RKO (cell line): ENCODE measurements at regions not wholly inside any gene's neighbourhood (a gene's known extent, or its start where the extent isn't known, plus 50 kb on each side); places are given as distances from the start of the nearest gene placed in this dataset.
"Not testable (repeated sequence)": the region's sequence is repeated elsewhere in the genome, so short reads cannot be mapped to it uniquely, and the experiment has no call there.

Experiments used
- DNase-seq: peaks from one replicate; pipeline ENCODE4 v3.0.0-alpha.2; 2016; ENCODE audit warnings: low spot score

DNA sequence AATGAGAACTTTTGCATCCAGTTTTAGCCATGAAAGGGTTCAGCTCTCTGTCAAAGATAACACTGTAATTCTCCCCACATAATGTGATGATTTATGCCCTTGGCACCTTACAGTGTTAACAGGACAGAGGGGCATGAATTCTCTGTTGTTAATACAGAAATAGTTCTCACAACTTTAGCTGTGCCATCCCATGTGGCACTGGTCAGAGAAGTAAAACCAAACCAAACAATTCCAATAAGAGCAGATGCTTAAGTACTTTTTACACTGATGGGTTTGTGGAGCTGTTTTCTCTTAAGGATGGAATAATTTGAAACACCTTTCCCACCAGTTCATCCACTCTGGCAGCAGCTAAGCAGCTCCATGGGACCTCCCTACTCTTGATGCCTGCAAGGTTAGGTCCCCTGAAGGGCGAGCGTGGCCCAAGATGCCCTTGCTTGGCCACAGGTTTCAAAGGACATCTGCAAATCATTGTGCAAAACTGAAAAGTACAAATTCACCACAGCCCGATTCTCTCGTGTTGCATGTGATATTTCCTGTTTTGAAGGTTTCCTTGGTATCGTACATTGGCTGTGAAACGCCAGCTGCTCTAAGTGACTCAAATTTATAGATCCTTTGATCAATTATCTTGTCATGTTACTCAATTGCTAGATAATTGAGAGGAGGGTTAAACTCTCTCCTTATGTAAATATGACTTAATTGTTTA, 82.5 kb upstream of the CREB5 start:
- DNase-seq = no peak

- DNase-seq = no peak
Observed at GRCh38 chr7:28330384-28331070, 81.8 kb upstream of the CREB5 start.

GRCh38 chr7:28332046-28332445, 80.3 kb upstream of the CREB5 start:
- no peak for DNase-seq

DNA sequence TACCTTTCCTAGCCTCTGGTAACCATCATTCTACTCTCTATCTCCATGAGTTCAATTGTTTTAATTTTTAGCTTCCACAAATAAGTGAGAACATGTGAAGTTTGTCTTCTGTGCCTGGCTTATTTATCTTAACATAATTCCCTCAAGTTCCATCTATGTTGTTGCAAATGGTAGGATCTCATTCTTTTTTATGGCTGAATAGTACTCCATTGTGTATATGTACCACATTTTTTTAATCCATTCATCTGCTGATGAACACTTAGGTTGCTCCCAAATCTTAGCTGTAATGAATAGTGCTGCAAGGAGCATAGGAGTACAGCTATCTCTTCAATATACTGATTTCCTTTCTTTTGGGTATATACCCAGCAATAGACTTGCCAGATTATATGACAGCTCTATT, 78.8 kb upstream of the CREB5 start:
- DNase-seq = not testable (repeated sequence)

DNA sequence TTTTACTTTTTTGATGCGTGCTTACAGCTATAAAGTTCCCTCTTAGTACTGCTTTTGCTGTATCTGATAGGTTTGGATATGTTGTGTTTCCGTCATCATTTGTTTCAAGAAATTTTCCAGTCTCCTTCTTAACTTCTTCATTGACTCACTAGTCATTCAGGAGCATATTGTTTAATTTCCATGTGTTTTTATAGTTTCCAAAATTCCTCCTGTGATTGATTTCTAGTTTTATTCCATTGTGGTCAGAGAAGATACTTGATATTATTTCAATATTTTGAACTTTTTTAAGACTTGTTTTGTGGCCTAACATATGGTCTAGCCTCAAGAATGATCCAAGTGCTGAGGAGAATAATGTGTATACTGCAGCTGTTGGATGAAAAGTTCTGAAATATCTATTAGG, 75.5 kb upstream of the CREB5 start:
- DNase-seq = no peak

DNA sequence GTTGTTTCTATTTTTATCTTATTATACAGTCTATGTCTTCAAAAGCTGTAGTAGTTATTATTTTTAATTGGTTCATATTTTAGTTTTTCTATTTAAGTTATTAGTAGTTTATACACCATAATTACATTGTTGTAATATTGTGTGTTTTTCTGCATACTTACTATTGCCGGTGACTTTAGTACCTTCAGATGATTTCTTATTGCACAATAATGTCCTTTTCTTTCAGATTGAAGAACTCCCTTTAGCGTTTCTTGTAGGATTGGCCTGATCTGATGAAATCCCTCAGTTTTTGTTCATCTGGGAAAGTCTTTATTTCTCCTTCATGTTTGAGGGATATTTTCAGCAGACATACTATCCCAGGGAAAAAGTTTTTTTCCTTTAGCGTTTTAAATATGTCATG, 74.3 kb upstream of the CREB5 start:
- DNase-seq = no peak

GRCh38 chr7:28343462-28343861, 68.9 kb upstream of the CREB5 start:
- no peak for DNase-seq

DNA sequence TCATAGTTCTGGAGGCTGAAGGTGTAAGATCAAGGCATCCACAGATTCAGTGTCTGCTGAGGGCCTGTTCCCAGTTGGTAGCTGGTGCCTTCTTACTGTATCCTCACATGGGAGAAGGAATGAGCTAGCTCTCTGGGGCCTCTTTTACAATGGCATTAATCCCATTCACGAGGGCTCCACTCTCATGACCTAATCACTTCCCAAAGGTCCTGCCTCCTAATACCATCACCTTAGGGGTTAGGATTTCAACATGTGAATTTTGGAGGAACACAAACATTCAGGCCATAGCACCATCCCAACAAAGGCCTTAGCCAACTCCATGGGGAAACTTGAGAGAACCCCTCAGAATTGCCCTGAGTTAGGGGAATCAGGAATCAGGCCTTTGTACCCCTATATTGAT, 66.1 kb upstream of the CREB5 start:
- DNase-seq = no peak

DNA sequence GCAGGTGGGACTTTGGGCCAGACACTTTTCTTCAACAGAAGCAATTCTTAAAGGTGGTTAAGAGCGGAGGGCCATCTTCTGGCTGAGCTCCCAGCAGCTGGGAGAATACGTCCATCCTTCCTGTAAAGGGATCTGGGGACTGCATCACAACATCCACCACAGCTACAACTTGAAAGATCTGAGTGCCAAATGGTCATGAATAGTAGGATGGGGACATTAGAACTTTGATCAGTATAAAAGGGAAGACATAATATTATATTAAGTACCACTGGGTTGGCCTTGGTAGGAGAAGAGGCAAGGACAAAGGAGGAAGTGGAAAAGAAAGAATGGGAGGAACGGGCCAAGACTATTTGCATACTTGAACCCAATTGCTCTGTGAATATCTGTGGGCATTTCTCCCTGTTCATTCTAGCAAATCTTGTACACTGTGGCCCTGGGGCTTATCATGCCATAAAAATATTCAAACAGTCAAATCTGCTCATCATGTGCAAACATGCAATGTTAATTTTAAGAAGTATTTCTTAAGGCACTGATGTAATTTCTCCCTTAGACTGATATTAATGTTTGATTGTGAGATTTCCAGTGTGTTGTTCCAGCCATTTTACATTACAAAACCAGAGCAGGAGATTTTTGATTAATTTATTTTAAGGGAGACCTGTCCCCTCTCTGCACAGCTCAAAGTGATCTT, 65.5 kb upstream of the CREB5 start:
- no peak for DNase-seq

- no peak for DNase-seq
Observed at GRCh38 chr7:28347475-28348318, 64.6 kb upstream of the CREB5 start.

DNA sequence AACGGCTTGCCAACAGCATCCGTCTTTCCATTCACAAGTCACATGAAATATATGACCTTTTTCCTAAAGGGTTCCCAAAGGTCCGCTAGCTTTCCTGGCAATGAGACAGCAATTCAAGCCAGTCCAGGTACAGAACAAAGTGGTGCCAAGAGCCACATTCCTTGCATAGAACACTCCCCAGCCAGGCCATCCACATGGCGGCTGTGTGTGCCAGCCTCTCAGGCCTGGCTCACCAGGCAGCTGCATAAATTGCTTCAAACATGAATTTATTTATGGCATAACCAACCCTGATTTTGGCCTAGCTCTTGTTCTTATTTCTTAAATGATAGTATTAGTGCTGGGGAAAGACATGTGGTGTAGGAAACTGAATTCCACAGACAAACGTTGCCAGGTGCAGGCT, 63.7 kb upstream of the CREB5 start:
- no peak for DNase-seq

- DNase-seq = no peak
Observed at GRCh38 chr7:28349637-28350036, 62.7 kb upstream of the CREB5 start.

GRCh38 chr7:28350662-28351061, 61.7 kb upstream of the CREB5 start:
- no peak for DNase-seq

- DNase-seq = no peak
Observed at GRCh38 chr7:28351450-28351849, 60.9 kb upstream of the CREB5 start.

DNA sequence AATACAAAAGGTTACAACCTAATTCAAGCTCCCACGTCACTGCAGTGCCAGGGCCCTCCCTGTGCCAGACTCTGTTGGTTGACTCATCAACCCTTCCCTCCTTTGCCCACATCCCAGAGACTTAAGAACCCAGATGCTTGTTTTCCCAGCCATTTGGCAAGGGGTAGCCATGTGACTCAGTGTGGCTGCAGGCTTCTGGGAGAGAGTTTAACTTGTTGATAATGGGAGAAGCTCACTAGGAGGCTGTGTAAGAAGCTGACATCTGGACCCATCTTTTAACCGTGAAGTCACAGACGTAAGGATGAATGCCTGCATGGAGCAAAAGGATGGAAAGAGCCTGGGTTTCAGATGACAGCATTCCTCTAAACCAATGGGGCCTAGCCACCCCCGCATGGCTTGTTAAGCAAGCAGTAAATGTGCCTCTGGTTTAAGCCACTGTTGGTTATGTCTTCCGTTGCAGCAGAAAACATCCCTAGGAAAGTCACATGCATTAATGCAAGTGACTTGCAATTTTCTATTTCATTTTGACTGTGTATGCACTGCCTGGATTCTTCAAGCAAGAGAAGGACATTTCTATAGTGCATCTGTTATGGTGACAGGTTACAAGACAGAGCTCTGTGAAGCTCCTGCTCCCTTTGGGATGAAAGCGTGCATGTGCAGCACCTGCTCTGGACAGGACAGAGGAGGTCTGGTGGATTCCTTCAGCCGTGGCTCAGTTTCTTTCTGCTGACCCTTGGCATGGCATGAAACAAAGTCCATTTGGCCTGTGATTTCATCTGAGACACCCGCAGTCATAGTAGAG, 57.5 kb upstream of the CREB5 start:
- peak; percentile 15 for DNase-seq

DNA sequence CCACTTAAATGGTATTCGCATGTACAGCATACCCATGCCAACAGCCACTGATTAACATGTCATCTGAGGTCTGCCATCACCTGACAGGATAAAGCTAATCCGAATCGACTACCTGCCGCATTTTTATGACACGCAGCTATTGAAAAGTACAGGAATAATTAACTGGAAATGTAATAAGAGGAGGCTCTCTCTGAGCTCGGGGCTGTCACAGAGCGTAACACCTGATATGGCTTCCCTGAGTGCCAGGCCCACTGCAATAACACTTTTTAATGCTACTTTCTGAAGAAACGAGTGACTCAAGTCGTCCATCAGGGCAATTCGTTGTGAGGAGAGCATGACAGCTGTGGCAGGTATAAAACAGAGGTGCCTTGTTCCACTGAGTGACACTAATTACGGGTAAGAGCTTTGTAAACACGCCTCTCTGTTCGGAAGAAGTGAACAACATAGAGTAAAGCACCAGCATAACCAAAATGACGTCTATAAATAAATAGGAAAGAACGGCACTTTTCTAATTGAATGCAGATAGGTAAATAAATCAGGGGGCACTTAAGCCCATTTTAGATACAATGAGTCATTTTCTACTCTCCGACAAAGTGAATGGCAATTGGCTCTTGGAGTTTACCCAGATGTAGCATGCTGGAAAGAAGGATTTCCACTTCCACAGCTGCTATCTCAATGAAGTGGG, 56.5 kb upstream of the CREB5 start:
- DNase-seq = no peak

DNA sequence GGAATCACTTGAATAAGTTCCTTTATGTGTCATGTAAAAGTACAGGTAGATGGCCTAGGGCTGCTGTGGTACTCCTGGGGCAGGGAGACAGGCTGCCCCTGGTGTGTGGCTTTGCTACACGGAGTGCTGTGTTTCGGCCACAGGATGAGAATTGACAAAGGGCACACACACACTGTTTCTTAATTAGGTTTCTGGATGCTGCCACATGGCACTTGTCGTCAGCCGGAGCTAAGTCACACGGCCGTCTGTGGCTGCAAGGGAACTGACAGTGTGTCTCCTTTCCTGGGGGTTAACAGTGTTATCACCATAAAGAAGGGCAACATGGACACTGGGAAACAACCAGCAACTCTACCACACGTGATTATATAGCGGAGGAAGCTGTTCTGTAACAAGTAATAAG, 55.7 kb upstream of the CREB5 start:
- DNase-seq = no peak

DNA sequence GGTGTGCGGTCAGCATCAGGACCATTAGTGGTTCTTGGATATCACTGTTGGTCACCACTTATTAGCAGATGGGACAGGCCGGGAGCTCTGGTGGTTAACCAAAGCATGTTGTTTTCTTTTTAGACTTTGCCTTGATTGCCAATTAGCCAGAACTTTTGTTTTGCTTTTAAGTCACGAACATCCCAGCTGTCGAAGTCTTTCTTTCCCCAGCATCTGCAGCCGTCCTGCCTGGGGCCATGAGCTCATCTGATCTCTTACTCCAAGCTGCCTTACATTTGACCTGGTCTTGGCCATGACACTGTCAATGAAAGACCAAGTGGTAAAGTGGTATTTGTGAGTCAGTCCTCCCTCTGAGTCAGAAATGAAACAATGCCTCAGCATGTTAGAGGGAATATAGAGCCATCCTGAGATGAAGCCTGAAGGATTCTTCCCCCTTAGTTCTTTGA, 53.9 kb upstream of the CREB5 start:
- peak; percentile 83 for DNase-seq

DNA sequence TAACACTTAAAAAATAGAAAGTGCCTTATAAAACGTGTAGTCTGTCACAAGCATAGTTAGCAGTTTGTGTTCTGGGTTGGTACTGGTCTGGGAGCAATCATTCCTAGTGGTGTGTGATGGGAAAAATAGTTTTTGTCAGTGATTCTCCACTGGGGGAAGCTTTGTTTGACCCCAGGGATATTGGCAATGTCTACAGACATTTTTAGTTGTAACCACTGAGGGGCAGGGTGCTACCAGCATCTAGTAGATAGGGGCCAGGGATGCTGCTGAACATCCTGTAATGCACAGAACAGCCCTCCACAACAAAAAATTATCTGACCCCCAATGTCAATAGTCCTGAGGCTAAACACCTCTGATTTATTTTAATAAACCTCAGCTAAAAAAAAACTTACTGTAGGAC, 51.6 kb upstream of the CREB5 start:
- no peak for DNase-seq

DNA sequence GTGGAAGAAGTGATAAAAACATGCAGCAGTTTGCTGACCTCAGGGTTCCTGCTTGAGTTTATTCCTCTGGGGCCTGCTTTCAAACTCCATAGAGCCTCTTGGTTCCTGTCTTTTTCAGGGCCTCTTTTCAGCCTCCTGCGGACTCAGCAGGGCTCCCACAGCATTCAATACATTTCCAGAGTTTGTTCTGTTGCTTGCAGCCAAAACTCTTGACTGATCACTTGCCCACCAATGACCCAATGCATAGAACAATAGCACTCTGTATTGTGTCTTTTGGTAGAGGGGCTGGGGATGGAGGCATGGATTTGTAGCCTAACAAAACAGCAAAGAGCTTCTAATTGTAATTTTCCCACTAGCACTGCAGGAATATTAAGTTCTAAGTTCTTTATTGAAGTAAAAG, 50.8 kb upstream of the CREB5 start:
- DNase-seq = no peak

- no peak for DNase-seq
Observed at GRCh38 chr7:28362182-28362581, 50.1 kb upstream of the CREB5 start.
